ENCODE measurements at regions not wholly inside any gene's neighbourhood (a gene's known extent, or its start where the extent isn't known, plus 50 kb on each side); places are given as distances from the start of the nearest gene placed in this dataset.

DNA sequence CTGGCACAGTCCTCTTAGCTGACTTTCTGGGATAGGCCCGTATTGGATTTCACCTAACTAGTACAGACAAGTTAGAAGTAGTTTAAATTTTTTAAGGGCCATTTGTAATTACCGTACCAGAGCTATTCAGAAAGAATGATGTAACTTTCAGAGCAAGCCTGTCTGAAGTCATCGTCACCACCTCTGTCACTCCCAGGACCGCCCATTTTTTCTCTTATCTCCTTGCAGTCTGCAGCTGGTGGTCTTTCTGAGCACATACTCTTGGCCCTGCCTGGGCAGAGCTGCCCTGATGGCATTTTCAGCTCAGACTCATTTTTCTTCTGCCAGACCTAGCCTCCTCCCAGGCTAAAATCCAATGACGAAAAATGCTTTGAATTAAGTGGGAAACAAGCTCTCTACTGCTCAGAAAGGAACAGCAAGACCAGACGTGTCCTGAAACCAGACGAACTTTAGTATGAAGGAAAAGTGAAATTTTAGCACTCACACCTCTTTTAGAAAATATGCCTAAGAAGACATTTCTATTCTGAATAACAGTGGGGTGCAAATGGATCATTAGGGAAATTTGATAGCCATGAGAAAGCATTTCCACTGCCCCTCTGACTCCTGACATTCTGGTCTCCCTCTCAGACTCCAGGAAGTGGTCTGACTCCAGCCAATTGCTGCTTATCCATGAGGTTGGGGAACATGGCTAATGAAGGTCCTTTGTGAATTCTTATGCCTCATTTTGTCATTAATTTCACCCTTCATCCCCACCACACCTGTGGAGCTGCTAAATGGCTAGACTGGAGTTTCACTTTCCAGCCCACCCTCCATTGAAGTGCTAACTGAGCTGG is 162.4 kb upstream of the GYPA start:
- Histone ChIP-seq H3K4me3 (no peak overlapping the region), H3K4me1 (no peaks in the 10 kb centered on the region), H3K27me3 (no peaks in the 10 kb centered on the region), H3K27ac (no peak overlapping the region), H3K36me3 (no peaks in the 10 kb centered on the region), H3K9me3 (no peaks in the 10 kb centered on the region)
- TF ChIP-seq, protein P1, sequence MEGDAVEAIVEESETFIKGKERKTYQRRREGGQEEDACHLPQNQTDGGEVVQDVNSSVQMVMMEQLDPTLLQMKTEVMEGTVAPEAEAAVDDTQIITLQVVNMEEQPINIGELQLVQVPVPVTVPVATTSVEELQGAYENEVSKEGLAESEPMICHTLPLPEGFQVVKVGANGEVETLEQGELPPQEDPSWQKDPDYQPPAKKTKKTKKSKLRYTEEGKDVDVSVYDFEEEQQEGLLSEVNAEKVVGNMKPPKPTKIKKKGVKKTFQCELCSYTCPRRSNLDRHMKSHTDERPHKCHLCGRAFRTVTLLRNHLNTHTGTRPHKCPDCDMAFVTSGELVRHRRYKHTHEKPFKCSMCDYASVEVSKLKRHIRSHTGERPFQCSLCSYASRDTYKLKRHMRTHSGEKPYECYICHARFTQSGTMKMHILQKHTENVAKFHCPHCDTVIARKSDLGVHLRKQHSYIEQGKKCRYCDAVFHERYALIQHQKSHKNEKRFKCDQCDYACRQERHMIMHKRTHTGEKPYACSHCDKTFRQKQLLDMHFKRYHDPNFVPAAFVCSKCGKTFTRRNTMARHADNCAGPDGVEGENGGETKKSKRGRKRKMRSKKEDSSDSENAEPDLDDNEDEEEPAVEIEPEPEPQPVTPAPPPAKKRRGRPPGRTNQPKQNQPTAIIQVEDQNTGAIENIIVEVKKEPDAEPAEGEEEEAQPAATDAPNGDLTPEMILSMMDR (IDR thresholded peaks at IDR 0.05) = no peak
- intact Hi-C loops (cut with DNase I; ENCODE audit: low total_unique reads) = no loop called here
- DNase-seq = no peak

DNA sequence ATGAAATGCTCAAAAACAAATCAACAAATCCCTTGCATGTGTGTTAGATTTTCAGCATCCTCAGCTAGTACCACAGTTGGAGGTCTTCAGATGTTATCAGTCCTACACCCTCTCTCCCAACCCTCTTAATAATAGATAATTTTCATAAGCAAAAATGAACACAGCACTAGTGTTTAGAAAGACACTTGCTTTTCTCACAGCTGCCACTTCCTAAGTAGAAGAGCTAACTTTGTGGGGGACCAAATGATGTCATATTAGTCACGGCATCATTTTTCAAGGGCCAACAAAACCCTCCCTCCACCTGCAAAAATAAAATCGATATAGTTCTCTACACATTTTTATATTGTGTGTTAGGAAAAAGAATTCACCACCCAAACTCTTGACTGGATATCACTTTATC is 163.5 kb upstream of the GYPA start:
- intact Hi-C loops (cut with DNase I; ENCODE audit: low total_unique reads) = no loop called here
- H3K27ac ChIP-seq = no peak overlapping the region
- no peak overlapping the region for H3K4me3 ChIP-seq
- no peak for DNase-seq
- no peaks in the 10 kb centered on the region for H3K9me3 ChIP-seq
- no peaks in the 10 kb centered on the region for H3K4me1 ChIP-seq
- H3K27me3 ChIP-seq = no peaks in the 10 kb centered on the region
- TF ChIP-seq, protein P1 (IDR thresholded peaks at IDR 0.05) = no peak
- H3K36me3 ChIP-seq = no peaks in the 10 kb centered on the region

DNA sequence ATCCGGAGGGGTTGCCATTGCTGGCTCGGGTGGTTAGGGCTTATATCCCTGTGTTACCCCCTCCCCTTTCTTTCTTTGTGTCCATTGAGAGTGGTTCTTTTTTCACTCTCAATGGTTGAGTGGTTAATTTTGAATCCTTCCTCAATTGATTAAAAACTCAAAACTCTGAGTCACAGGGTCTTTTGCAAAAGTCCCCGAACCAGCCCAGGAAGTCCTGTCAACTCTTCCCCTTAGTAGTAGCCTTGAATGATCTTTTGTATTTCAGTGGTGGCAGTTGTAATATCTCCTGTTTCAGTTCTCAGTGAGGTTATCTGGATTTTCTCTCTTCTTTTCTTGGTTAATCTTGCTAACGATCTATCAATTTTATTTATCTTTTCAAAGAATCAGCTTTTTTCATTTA is 170.0 kb upstream of the GYPA start:
- DNase-seq = no peak
- Histone ChIP-seq H3K4me3 (no peak overlapping the region), H3K9me3 (peaks cover 0 to 17% (median 13%) of the 10 kb centered on the region in 3 donors), H3K27ac (no peak overlapping the region), H3K4me1 (no peaks in the 10 kb centered on the region), H3K27me3 (no peaks in the 10 kb centered on the region), H3K36me3 (no peaks in the 10 kb centered on the region)
- TF ChIP-seq, protein P1 (IDR thresholded peaks at IDR 0.05) = no peak
- intact Hi-C loops (cut with DNase I; ENCODE audit: low total_unique reads) = no loop called here

GRCh38 chr4:144313370-144313769 is 172.9 kb upstream of the GYPA start:
- peaks cover 0 to 20% (median 13%) of the 10 kb centered on the region in 3 donors for H3K9me3 ChIP-seq
- H3K36me3 ChIP-seq = no peaks in the 10 kb centered on the region
- H3K27me3 ChIP-seq = no peaks in the 10 kb centered on the region
- DNase-seq = no peak
- intact Hi-C loops (cut with DNase I; ENCODE audit: low total_unique reads) = no loop called here
- TF ChIP-seq, protein P1 (IDR thresholded peaks at IDR 0.05) = no peak
- H3K27ac ChIP-seq = no peak overlapping the region
- no peak overlapping the region for H3K4me3 ChIP-seq
- H3K4me1 ChIP-seq = no peaks in the 10 kb centered on the region

DNA sequence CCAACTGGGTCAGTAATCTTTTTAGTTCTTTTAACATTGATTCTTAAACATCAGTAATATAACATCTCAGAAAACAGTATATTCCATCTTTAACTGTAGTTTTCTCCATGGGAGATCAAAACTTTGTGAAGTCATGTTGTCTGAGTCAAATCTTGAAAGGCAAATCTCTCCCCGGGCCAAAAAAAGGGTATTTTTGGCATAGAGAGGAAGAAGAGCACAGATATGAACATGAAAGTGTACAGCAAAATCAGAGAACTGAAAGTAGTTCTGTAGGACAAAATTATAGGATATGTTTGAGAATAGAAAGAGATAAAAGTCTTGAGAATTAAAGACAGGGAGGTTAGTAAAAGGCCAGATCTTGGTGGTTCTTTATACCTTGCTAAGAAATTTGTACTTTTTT is 176.4 kb upstream of the GYPA start:
- DNase-seq = no peak
- H3K27me3 ChIP-seq = no peaks in the 10 kb centered on the region
- H3K4me1 ChIP-seq = no peaks in the 10 kb centered on the region
- H3K27ac ChIP-seq = no peak overlapping the region
- intact Hi-C loops (cut with DNase I; ENCODE audit: low total_unique reads) = no loop called here
- H3K9me3 ChIP-seq = peaks cover 0 to 20% (median 13%) of the 10 kb centered on the region in 3 donors
- H3K4me3 ChIP-seq = no peak overlapping the region
- no peaks in the 10 kb centered on the region for H3K36me3 ChIP-seq
- TF ChIP-seq, protein P1 (IDR thresholded peaks at IDR 0.05) = no peak
